ENCODE measurements at regions not wholly inside any gene's neighbourhood (a gene's known extent, or its start where the extent isn't known, plus 50 kb on each side); places are given as distances from the start of the nearest gene placed in this dataset.
A peak's percentile ranks its signal among the peaks of the same experiment; 100 is the strongest.
"Not testable (repeated sequence)": the region's sequence is repeated elsewhere in the genome, so short reads cannot be mapped to it uniquely, and the experiment has no call there.

DNA sequence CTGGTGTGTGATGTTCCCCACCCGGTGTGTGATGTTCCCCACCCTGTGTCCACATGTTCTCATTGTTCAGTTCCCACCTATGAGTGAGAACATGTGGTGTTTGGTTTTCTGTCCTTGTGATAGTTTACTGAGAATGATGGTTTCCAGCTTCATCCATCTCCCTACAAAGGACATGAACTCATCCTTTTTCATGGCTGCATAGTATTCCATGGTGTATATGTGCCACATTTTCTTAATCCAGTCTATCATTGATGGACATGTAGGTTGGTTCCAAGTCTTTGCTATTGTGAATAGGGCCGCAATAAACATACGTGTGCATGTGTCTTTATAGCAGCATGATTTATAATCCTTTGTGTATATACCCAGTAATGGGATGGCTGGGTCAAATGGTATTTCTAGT, 201.5 kb upstream of the IRAK1BP1 start:
- DNase-seq (ENCODE audit: low spot score): not testable (repeated sequence)

- no peak for DNase-seq (ENCODE audit: low spot score)
These were observed 200.6 kb upstream of the IRAK1BP1 start for GRCh38 chr6:78666764-78667163.

DNA sequence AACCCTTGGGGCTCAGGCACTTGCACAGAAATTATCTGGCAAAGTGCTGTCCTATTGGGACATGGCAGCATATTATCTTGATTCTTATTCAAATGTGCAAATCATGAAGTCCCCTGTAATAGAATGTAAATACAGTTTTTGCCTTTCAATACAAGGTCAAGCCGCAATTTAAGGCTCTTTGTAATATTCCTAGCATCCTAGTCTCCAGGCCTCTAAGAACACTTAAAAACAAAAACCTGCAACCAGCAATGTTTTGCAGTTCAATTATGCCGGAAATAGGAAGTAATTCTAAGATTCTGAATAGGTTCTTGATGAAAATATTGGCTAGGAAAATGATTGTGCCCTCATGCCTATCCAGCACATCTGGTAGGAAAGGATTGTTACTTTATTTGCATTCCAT, 197.2 kb upstream of the IRAK1BP1 start:
- no peak for DNase-seq (ENCODE audit: low spot score)

GRCh38 chr6:78670802-78671201, 196.5 kb upstream of the IRAK1BP1 start:
- no peak for DNase-seq (ENCODE audit: low spot score)

GRCh38 chr6:78676069-78677007, 191.0 kb upstream of the IRAK1BP1 start:
- DNase-seq (ENCODE audit: low spot score): peak; percentile 1

DNA sequence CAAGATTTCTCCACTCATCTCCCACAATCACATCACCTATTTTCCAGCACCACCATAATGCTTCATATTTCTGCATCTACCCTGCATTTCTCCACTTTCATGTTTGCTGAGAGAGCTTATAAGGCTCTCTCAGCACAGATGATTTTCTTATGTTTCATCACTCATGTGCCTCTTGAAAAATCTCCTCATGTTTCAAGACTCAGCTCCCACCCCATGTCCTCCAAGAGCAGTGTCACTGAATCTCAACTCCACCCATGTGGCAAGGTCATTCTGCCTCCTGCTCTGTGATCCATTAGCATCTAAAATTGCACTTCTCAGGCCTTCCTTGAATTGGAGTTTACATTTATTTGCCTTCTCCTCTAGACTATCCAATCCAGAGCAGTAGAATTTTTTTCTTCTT, 178.7 kb upstream of the IRAK1BP1 start:
- DNase-seq (ENCODE audit: low spot score): no peak

- no peak for DNase-seq (ENCODE audit: low spot score)
These were observed 173.5 kb upstream of the IRAK1BP1 start for GRCh38 chr6:78693835-78694234.

DNA sequence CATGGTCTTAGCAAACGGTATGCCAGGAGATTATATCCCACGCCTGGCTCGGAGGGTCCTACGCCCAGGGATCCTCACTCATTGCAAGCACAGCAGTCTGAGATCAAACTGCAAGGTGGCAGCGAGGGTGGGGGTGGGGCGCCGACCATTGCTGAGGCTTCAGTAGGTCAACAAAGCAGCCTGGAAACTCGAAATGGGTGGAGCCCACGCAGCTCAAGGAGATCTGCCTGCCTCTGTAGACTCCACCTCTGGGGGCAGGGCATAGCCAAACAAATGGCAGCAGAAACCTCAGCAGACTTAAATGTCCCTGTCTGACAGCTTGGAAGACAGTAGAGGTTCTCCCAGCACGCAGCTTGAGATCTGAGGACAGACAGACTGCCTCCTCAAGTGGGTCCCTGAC, 172.7 kb upstream of the IRAK1BP1 start:
- not testable (repeated sequence) for DNase-seq (ENCODE audit: low spot score)

- DNase-seq (ENCODE audit: low spot score): no peak
These were observed 166.4 kb upstream of the IRAK1BP1 start for GRCh38 chr6:78700991-78701390.

GRCh38 chr6:78701407-78701806, 165.9 kb upstream of the IRAK1BP1 start:
- DNase-seq (ENCODE audit: low spot score): no peak

DNA sequence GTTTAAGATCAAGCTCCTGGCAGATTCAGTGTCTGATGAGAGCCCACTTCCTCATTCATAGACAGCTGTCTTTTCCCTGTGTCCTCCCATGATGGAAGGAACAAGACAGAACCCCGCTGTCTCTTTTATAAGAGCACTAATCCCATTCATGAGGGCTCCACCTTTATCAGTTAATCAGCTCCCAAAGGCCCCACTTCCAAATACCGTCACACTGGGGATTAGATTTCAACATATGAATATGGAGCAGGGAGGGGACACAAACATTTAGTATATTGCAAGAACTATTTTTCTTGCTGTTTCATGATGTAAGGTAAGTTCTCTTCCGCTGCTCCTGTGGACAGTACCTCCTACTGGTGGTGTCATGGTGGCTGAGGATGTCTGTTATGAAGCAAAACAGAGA, 158.3 kb upstream of the IRAK1BP1 start:
- no peak for DNase-seq (ENCODE audit: low spot score)

- no peak for DNase-seq (ENCODE audit: low spot score)
These were observed 153.8 kb upstream of the IRAK1BP1 start for GRCh38 chr6:78713564-78713963.

- DNase-seq (ENCODE audit: low spot score): no peak
These were observed 123.2 kb upstream of the IRAK1BP1 start for GRCh38 chr6:78744144-78744543.

GRCh38 chr6:78746457-78746856, 120.9 kb upstream of the IRAK1BP1 start:
- no peak for DNase-seq (ENCODE audit: low spot score)

DNA sequence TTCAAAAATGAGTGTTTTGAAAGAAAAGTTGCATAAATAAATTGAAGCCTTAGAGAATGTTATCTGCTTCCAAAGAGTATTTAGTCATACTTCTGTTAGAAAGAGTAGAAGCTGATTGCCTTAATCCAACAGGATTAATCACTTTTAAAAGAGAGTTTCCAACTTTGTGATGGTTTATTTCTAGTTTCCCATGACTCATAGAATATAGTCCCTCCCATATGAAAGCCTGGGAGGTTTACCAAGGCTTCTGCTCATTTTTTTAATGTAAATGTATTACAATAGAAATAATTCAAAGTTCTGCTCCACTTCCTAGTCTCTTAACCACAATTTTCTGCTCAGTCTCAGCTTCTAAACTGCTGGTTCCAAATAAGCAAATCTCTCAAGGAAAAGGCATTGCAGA, 118.0 kb upstream of the IRAK1BP1 start:
- DNase-seq (ENCODE audit: low spot score): no peak

DNA sequence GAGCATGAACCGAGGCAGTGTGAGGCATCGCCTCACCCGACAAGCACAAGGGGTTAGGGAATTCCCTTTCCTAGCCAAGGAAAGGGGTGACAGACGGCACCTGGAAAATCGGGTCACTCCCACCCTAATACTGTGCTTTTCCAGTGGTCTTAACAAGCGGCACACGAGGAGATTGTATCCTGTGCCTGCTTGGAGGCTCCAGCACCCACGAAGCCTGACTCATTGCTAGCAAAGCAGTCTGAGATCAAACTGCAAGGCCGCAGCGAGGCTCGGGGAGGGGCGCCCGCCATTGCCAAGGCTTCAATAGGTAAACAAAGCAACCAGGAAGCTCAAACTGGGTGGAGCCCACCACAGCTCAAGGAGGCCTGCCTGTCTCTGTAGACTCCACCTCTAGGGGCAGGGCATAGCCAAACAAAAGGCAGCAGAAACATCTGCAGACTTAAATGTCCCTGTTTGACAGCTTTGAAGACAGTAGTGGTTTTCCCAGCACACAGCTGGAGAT, 109.0 kb upstream of the IRAK1BP1 start:
- not testable (repeated sequence) for DNase-seq (ENCODE audit: low spot score)

- DNase-seq (ENCODE audit: low spot score): no peak
These were observed 99.1 kb upstream of the IRAK1BP1 start for GRCh38 chr6:78768271-78768670.

DNA sequence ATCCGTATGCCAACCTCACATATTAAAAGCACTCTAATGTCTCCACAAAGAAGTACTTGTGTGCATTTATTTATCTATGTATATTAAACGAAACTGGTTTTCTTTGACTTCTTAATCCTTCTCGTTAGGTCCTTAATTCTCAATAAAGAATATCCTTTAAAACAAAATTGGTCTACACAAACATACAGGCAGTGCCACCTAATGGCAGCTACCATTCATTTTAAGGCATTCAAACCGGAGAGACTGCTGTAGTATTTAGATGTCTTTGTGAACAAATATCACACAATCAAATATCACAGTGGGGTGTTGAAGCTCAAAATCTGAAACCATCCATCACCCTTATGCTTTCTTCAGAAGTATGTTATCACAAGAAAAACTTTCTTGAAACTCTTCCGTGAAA, 96.6 kb upstream of the IRAK1BP1 start:
- no peak for DNase-seq (ENCODE audit: low spot score)

- no peak for DNase-seq (ENCODE audit: low spot score)
These were observed 95.8 kb upstream of the IRAK1BP1 start for GRCh38 chr6:78771586-78771985.

DNA sequence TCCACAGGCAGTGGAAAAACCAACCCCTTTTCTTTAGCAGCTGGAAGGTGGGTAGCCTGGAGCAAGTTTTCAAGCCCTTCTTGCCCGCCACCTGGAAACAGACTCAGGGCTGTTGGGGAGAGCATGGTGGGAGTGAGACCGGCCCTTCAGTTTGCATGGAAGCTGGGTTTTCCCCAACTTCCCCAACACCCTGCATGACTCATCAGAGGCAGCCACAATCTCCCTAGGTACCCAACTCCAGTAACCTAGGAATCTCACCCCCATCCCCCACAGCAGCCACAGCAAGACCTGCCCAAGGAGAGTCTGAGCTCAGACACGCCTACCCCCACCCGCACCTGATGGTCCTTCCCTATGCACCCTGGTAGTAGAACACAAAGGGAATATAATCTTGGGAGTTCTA, 86.3 kb upstream of the IRAK1BP1 start:
- DNase-seq (ENCODE audit: low spot score): no peak

DNA sequence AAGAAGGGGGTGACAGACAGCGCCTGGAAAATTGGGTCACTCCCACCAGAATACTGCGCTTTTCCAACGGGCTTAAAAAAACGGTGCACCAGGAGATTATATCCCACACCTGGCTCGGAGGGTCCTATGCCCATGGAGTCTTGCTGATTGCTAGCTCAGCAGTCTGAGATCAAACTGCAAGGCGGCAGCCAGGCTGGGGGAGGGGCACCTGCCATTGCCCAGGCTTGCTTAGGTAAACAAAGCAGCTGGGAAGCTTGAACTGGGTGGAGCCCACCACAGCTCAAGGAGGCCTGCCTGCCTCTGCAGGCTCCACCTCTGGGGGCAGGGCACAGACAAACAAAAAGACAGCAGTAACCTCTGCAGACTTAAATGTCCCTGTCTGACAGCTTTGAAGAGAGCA, 84.0 kb upstream of the IRAK1BP1 start:
- DNase-seq (ENCODE audit: low spot score): not testable (repeated sequence)

- no peak for DNase-seq (ENCODE audit: low spot score)
These were observed 70.1 kb upstream of the IRAK1BP1 start for GRCh38 chr6:78797270-78797669.

GRCh38 chr6:78799682-78800081, 67.7 kb upstream of the IRAK1BP1 start:
- DNase-seq (ENCODE audit: low spot score): no peak

DNA sequence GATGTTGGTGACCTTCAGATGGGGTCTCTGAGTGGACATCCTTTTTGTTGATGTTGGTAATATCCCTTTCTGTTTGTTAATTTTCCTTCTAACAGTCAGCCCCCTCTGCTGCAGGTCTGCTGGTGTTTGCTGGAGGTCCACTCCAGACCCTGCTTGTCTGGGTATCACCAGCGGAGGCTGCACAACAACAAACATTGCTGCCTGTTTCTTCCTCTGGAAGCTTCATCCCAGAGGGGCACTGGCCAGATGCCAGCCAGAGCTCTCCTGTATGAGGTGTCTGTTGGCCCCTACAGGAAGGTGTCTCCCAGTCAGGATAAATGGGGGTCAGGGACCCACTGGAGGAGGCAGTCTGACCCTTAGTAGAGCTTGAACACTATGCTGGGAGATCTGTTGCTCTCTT, 60.6 kb upstream of the IRAK1BP1 start:
- DNase-seq (ENCODE audit: low spot score): not testable (repeated sequence)
